Hepatic stellate cell (primary cell): ENCODE measurements at regions not wholly inside any gene's neighbourhood (a gene's known extent, or its start where the extent isn't known, plus 50 kb on each side); places are given as distances from the start of the nearest gene placed in this dataset.

Experiments used
- DNase-seq: peaks from one replicate; pipeline ENCODE4 v3.0.0; 2011; ENCODE audit warnings: low spot score

- no peak for DNase-seq
Observed at GRCh38 chr4:77367638-77368037, 210.6 kb downstream of the CCNG2 start.

DNA sequence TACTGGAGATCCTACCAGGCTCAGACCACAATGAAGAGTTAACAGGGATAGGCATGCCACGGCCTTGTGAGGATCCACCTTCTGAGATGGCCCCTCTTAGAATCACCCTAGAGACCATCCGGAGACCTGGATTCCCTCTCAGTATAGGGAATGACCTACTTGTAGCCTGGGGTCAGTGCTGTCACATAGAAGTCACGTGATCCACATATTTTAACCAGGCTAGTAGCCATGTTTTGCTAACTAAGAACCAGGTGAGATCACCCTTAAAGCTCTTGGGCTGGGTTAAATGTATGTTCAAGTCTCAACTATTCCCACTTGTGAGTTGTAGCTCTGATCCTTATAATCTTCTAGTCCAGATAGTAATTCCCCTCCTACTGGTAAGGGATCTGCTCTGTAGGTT lies 215.4 kb downstream of the CCNG2 start:
- no peak for DNase-seq

DNA sequence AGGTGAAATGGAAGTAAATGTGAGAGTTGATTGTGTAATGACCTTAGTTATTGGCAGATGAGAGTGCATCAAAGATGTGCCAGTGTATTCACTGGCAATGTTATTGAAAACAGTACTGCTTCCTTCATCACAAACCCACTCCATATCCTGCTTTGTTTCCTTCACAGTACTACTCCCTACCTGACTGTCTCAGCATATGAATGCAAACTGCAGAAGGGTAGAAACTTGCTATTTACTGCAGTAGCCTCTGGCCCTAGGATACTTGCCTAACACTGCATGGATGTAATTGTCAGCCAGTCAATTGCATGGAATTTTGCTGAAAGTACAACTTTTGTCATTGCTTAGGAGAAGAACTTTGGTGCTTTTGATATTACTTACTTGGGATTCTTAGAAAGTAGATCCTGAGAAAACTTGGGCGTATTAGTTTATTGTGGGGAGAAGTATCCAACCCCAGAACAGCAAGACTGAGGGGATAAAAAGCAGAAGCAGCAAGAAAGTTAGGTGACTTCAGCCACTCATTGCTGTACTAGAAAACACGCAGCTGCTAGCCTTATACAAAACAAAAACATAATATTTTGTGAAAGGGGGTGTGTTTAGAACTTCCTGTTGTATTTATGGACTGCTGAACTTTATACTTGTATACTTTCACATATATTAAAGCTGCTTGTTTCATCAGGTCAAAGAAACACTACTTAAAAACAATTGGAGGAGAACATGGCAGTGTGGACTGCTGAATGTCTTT lies 219.0 kb downstream of the CCNG2 start:
- no peak for DNase-seq

DNA sequence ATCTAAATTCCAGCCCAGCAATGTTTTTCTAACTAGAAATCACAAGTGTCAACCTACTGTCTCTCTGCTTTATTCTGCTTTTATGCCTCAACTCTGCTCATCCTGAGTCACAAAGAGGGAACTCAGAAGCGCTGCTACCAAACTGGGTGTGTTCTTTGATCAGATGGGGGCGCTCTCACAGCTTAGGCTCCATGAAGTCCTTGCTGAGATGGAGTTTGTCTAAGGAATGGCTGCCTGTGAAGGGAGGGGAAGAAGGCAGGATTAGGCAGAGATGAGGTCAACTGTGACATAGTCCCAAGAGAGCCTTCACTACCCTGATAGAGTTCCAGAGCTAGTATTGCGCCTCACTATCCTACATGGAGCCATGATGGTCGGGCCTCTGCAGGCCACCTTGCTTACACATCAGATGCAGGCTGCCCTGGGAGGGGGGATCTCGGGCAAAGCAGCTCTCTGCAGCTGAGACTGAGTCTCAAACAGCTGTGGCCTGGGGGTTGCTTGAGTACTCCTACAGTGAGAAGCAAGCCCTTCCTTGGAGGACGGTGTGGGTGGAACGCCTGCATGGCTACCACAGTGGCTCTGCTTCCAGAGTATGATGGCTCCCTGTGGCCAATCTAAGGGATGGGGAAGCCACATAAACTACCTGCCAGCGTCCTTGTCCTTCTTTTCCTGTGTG lies 219.9 kb downstream of the CCNG2 start:
- no peak for DNase-seq

DNA sequence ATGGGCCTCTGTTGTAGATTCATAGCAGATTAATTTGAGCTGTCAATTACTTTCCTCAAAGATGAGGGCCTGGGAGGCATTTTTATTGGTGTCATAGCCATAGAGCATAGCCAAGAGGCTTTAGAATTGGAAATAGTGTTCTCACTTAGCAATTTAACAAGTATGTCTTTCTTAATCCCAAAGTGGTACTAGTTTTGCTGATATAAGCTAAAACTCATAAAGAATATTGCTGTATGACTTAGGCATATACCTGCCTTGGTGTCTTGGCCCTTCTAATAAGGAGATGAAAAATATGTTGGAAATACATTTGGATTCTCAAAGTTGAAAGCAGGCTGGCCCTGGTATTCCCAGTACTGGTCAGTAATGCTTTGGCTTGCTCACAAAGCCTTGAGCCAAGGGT lies 221.5 kb upstream of the CXCL13 start:
- no peak for DNase-seq

DNA sequence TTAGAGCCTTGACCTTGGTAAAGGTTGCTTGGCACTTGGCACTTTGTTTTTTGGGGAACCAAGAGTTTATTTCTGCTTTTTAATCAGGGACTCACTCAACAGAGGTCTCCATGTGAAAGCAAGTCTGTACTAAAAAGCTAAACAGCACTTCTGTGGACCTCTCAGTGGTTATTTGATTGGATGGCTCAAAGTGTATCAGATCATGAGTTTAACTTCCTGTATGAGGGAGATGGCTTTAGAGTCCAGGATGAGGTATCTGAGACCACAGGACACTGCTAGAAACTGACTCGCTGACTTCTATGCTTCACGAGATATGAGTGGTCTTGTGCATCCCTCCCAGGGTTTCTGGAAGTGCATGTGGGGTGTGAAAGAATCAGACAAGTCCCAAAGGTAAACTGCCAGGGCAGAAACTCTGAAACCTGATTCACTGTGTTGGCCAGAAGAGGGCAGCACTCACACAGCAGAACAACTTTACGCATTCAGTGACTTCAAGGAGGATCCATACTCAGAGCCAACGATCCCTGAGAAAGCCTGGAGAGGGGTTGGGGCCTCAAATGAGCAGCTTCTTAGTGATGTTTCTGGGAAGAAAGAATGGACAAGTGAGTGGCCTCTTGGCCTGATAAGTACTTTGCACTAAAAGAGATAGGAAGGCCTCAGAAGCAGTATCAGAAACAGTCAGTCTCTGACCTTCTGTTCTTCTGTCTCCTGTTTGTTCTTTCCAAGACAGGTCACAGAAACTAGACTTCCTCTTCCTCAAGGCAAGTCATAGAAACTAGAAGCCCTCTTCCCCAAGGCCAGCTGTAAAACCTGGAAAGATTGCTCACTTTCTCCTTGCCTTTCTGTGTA lies 220.3 kb upstream of the CXCL13 start:
- DNase-seq: peak; percentile 34

GRCh38 chr4:77393996-77394395 lies 211.6 kb upstream of the CXCL13 start:
- DNase-seq: no peak

- no peak for DNase-seq
Observed at GRCh38 chr4:77395481-77395880, 210.1 kb upstream of the CXCL13 start.

DNA sequence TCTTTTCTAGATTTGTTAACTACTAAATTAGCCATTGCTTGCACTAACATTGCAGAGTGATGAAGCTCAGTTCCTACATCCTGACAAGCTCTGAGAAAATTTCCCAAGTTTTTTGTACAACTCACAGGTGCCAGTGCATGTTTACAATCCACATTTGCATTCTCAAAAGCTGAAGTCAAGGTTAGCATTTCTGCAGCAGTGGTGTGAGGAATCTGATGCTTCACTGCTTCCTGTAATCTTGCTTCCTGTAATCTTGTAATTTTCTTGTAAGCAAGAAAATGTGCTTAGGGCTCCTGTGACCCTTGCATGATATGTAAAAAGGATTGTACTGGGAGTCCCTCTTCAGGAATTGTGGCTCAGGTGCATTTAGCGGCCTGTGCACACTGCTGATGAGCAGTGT lies 207.4 kb upstream of the CXCL13 start:
- DNase-seq: no peak

DNA sequence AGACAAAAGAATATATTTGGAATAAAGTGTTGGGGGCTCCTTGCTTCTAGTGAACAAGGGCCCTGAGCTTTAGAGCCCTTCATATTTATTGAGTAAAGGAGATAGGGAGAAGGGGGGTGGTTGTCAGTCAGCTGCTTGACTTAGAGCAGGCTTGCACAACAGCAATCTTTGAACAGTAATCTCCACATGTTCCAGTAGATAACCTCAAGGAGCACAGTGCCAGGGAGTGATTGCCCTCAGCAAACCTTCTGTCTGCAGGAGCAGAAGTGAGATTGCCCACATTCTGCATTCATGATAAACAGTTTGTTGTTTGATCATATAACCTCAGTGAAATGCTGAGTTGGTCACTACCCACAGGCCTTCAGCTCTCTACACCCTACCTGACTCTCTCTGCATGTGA lies 205.8 kb upstream of the CXCL13 start:
- DNase-seq: no peak

GRCh38 chr4:77413766-77414165 lies 191.9 kb upstream of the CXCL13 start:
- DNase-seq: no peak

DNA sequence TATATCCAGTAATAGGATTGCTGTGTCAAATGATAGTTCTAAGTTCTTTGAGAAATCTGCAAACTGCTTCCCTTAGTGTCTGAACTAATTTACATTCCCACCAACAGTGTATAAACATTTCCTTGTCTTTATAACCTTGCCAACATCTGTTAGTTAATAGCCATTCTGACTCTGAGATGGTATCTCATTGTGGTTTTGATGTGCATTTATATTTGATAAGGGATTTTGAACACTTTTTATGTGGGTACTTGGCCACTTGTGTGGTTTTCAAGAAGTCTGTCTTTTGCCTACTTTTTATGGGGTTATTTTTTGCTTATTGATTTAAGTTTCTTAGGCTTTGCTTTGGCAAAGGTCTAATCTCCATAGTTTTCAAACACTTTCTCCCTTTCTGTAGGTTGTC lies 189.9 kb upstream of the CXCL13 start:
- no peak for DNase-seq

DNA sequence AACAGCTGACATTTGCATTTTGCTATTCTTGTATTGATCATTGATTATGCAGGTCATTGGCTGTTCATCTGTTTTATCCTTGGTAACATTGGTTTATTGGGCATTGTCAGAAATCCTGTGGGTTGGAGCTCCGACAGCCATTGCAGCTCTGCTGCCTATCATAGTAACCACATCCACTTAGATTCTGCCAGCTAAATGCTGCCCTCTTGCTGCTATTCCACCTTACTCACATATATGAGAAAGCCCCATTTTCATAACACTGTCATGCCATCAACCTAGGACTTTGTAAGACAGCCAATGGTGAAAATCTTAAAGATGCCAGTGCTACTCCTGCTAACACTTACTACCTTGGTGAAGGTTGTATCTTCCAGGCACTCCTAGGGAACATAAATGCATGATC lies 187.3 kb upstream of the CXCL13 start:
- no peak for DNase-seq

DNA sequence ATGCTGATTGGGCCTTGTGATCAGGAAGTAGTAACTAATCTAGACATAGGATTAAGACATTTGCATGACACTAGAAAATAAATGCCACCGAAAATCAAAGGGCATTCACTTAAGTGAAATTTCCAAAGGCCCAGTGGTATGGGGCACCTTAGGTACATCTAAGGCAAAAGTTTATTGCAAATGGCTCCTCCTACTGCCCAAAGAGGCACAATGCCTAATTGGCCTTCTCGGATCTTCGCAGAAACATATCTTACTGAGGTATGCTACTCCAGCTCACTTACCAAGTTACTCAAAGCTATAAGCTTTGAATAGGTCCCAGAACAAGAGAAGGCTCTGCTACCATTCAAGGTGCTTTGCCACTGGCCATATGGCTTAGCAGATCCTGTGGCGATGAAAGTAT lies 174.8 kb upstream of the CXCL13 start:
- DNase-seq: no peak

DNA sequence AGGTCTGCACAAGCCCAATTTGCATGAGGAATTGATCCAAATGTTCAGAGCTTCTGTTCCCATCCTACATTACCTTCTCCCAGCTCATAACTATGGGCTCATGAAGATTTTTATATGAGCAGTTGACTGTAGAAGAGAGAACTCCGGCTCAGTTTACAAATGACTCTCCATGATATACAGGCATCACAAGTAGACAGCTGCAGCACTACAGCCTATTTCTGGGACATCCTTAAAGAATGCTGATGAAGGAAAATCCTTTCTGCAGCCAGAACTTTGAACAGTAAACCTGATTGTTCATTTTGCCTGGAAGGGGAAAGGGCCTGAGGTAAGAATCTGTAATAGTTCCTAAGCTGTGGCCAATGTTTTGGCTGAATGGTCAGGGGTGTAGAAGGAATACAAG lies 174.1 kb upstream of the CXCL13 start:
- no peak for DNase-seq

GRCh38 chr4:77432717-77433417 lies 172.8 kb upstream of the CXCL13 start:
- no peak for DNase-seq

GRCh38 chr4:77433418-77433733 lies 172.2 kb upstream of the CXCL13 start:
- DNase-seq: peak; percentile 4

DNA sequence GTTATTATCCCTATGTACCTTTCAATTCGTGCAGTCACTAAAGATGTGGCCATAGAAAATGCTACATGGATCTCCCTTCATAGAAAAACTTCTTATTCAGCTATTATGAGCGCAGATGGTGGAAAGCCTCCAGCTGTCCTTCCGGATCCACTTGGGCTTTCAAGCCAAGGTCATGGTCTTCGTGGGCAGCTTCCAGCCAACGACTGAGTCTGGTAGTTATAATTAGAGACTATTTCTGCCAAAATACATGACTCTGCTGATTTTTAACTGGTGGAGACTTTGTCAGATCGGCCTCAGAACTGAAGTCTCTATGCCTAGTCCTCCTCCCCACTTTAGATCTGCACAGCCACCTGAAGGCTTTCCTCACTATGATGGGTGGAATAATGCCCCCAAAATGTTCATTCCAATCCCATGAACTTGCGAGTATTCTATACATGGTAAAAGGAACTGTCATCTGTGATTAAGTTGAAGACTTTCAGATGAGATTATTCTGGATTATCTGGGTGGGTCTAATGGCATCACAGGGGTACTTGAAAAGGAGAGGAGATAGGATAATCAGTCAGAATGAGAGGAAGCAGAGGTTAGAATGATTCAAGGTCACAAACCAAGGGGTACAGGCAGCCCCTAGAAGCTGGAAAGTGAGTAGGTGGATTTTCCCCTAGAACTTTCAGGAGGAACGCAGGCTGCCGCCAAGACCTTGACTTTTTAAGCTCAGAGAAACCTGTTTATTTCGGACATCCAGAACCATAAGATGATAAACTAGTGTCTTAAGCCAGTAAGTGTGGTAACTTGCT lies 171.1 kb upstream of the CXCL13 start:
- no peak for DNase-seq

DNA sequence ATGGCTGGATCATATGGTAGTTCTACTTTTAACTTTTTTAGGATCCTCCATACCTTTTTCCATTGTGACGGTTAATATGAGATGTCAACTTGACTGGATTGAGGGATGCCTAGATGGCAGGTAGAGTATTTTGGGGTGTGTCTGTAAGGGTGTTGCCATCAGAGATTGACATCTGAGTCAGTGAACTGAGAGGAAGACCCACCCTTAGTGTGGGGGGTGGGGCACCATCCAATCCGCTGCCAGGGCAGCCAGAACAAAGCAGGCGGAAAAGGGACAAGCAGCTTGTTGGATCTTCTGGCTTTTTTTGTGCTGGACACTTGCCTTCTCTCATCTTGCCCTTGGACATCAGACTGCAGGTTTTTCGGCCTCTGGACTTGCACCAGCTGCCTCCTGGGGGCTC lies 168.5 kb upstream of the CXCL13 start:
- DNase-seq: no peak

GRCh38 chr4:77438549-77438948 lies 167.1 kb upstream of the CXCL13 start:
- no peak for DNase-seq

- DNase-seq: no peak
Observed at GRCh38 chr4:77443941-77444340, 161.7 kb upstream of the CXCL13 start.

GRCh38 chr4:77445823-77446222 lies 159.8 kb upstream of the CXCL13 start:
- no peak for DNase-seq
